ENCODE measurements at regions not wholly inside any gene's neighbourhood (a gene's known extent, or its start where the extent isn't known, plus 50 kb on each side); places are given as distances from the start of the nearest gene placed in this dataset.

GRCh38 chr11:11731311-11732083, 109.7 kb upstream of the GALNT18 start:
- TF ChIP-seq ZC3H10 (CRISPR knock-in tag; IDR thresholded peaks at IDR 0.05), result no peak
- TF ChIP-seq ZNF565 (CRISPR knock-in tag; conservative IDR thresholded peaks at IDR 0.05; ENCODE audit: low read depth), result no peak
- TF ChIP-seq POU6F1 (CRISPR knock-in tag; IDR thresholded peaks at IDR 0.05; ENCODE audit: borderline replicate concordance, low read depth), result no peak
- TF ChIP-seq ZNF8 (CRISPR knock-in tag; IDR thresholded peaks at IDR 0.05), result no peak
- no peak for TF ChIP-seq TCF4 (CRISPR knock-in tag; IDR thresholded peaks at IDR 0.05; ENCODE audit: borderline replicate concordance)
- TF ChIP-seq CREB5 (CRISPR knock-in tag; IDR thresholded peaks at IDR 0.05; ENCODE audit: low read depth), result no peak
- TF ChIP-seq ZFP30 (CRISPR knock-in tag; IDR thresholded peaks at IDR 0.05), result no peak
- no peak for TF ChIP-seq ARNTL (CRISPR knock-in tag; IDR thresholded peaks at IDR 0.05; ENCODE audit: borderline replicate concordance, low read depth)
- TF ChIP-seq PATZ1 (CRISPR knock-in tag; IDR thresholded peaks at IDR 0.05; ENCODE audit: borderline replicate concordance), result no peak
- no peak for TF ChIP-seq PPARA (CRISPR knock-in tag; IDR thresholded peaks at IDR 0.05; ENCODE audit: borderline replicate concordance)
- no peak for TF ChIP-seq TOX (CRISPR knock-in tag; IDR thresholded peaks at IDR 0.05; ENCODE audit: borderline replicate concordance)
- no peak for TF ChIP-seq ZFP3 (CRISPR knock-in tag; IDR thresholded peaks at IDR 0.05)
- TF ChIP-seq RARB (CRISPR knock-in tag; IDR thresholded peaks at IDR 0.05), result no peak
- TF ChIP-seq TSHZ2 (CRISPR knock-in tag; IDR thresholded peaks at IDR 0.05), result no peak
